ENCODE measurements at regions not wholly inside any gene's neighbourhood (a gene's known extent, or its start where the extent isn't known, plus 50 kb on each side); places are given as distances from the start of the nearest gene placed in this dataset.

DNA sequence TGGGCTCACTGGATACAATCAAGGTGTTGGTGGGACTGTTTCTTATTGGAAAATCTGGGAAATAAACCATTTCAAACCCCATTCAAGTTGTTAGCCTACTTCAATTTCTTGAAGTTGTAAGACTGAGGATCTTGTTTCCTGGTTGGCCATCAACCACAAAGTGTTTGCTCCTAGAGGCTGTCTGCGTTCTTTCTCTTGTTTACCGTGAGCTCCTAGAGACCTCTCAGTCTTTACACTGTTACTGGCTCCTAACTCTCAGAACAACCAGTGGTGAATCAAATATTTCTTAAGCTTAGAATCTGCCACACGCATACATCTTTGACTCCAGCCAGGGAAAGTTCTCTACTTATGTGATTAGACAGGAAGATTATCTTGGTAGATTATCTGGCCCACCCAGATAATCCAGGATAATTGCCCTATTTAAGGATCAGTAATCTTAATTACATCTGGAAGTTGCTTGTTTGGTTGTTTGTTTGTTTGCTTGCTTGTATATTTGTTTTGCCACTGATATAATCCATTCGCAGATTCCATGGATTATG, 798.7 kb downstream of the IPMK start:
- TF ChIP-seq SIN3A (IDR thresholded peaks at IDR 0.05; ENCODE audit: borderline replicate concordance, insufficient read depth, low read length) (no peak), POLR2AphosphoS5 (IDR thresholded peaks at IDR 0.05; ENCODE audit: low read depth, low read length) (no peak)
- TF ChIP-seq, protein P1, sequence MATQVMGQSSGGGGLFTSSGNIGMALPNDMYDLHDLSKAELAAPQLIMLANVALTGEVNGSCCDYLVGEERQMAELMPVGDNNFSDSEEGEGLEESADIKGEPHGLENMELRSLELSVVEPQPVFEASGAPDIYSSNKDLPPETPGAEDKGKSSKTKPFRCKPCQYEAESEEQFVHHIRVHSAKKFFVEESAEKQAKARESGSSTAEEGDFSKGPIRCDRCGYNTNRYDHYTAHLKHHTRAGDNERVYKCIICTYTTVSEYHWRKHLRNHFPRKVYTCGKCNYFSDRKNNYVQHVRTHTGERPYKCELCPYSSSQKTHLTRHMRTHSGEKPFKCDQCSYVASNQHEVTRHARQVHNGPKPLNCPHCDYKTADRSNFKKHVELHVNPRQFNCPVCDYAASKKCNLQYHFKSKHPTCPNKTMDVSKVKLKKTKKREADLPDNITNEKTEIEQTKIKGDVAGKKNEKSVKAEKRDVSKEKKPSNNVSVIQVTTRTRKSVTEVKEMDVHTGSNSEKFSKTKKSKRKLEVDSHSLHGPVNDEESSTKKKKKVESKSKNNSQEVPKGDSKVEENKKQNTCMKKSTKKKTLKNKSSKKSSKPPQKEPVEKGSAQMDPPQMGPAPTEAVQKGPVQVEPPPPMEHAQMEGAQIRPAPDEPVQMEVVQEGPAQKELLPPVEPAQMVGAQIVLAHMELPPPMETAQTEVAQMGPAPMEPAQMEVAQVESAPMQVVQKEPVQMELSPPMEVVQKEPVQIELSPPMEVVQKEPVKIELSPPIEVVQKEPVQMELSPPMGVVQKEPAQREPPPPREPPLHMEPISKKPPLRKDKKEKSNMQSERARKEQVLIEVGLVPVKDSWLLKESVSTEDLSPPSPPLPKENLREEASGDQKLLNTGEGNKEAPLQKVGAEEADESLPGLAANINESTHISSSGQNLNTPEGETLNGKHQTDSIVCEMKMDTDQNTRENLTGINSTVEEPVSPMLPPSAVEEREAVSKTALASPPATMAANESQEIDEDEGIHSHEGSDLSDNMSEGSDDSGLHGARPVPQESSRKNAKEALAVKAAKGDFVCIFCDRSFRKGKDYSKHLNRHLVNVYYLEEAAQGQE (IDR thresholded peaks at IDR 0.05; ENCODE audit: insufficient read depth in 1 of 2, low read depth in 2 of 2, low read length in 2 of 2) = no peak

All from PFSK-1 (cell line).